ENCODE measurements at regions not wholly inside any gene's neighbourhood (a gene's known extent, or its start where the extent isn't known, plus 50 kb on each side); places are given as distances from the start of the nearest gene placed in this dataset.

- no peak for FAIRE-seq
Measured at GRCh38 chr14:98189062-98189461, 1082.9 kb downstream of the BCL11B start.

DNA sequence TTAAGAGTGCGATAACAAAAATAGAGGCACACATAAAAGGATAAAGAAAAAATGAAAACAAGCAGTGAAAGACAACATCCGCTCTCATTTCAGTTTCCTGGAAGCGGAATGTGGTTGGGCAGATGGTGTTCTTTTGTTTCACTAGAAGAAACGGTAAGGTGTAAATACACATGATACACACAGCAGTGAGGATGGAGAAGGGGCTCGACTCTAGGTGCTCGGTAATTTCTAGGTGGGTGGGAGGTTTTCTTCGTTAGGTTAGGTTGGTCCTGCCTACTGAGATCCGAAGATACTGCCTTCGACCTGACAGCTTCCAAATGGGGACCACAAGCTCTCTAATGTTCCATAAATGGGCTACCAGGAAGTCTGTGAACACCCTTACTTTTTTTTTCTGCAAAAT, 1082.5 kb downstream of the BCL11B start:
- Histone ChIP-seq H3K9me3 (ENCODE audit: control insufficient read depth in 2 of 2, insufficient read depth in 1 of 2, low read depth in 1 of 2, low read length in 1 of 2) (no peaks in the 10 kb centered on the region), H3K4me1 (ENCODE audit: control insufficient read depth in 3 of 3, insufficient read depth in 2 of 3, low read depth in 1 of 3, low read length in 2 of 3) (no peaks in the 10 kb centered on the region), H3K4me3 (ENCODE audit: low read depth in 1 of 3, low read length in 3 of 3) (no peak overlapping the region), H3K36me3 (ENCODE audit: control insufficient read depth in 3 of 3, insufficient read depth in 2 of 3, low read depth in 1 of 3, low read length in 3 of 3) (no peaks in the 10 kb centered on the region), H3K27ac (ENCODE audit: low read depth in 1 of 3, low read length in 2 of 3) (peak overlapping the region in 2 of 3 donors; percentile 51 to 64), H3K27me3 (ENCODE audit: control insufficient read depth in 3 of 3, insufficient read depth in 3 of 3, low read length in 3 of 3) (no peaks in the 10 kb centered on the region)
- DNase-seq (peak in 1 of 2 donors; percentile 69), FAIRE-seq (no peak)
- 64 to 73% (median 71%) methylated on average over 9 of the region's 9 CpGs for WGBS, 3 donors

More at GRCh38 chr14:98189062-98189461, 1082.9 kb downstream of the BCL11B start:
- no peaks in the 10 kb centered on the region for H3K27me3 ChIP-seq (ENCODE audit: control insufficient read depth in 3 of 3, insufficient read depth in 3 of 3, low read length in 3 of 3)
- peak in 1 of 2 donors; percentile 20 for DNase-seq
- no peaks in the 10 kb centered on the region for H3K36me3 ChIP-seq (ENCODE audit: control insufficient read depth in 3 of 3, insufficient read depth in 2 of 3, low read depth in 1 of 3, low read length in 3 of 3)
- WGBS, 3 donors: 65 to 94% (median 86%) methylated on average over 1 of the region's 1 CpG
- H3K4me1 ChIP-seq (ENCODE audit: control insufficient read depth in 3 of 3, insufficient read depth in 2 of 3, low read depth in 1 of 3, low read length in 2 of 3): no peaks in the 10 kb centered on the region
- peak overlapping the region in 2 of 3 donors; percentile 64 to 82 for H3K27ac ChIP-seq (ENCODE audit: low read depth in 1 of 3, low read length in 2 of 3)
- H3K9me3 ChIP-seq (ENCODE audit: control insufficient read depth in 2 of 2, insufficient read depth in 1 of 2, low read depth in 1 of 2, low read length in 1 of 2): no peaks in the 10 kb centered on the region
- no peak overlapping the region for H3K4me3 ChIP-seq (ENCODE audit: low read depth in 1 of 3, low read length in 3 of 3)

- no peak for FAIRE-seq
- Histone ChIP-seq H3K27ac (ENCODE audit: low read depth in 1 of 3, low read length in 2 of 3) (peak overlapping the region in 1 of 3 donors; percentile 86), H3K36me3 (ENCODE audit: control insufficient read depth in 3 of 3, insufficient read depth in 2 of 3, low read depth in 1 of 3, low read length in 3 of 3) (no peaks in the 10 kb centered on the region), H3K9me3 (ENCODE audit: control insufficient read depth in 2 of 2, insufficient read depth in 1 of 2, low read depth in 1 of 2, low read length in 1 of 2) (no peaks in the 10 kb centered on the region), H3K4me3 (ENCODE audit: low read depth in 1 of 3, low read length in 3 of 3) (no peak overlapping the region), H3K4me1 (ENCODE audit: control insufficient read depth in 3 of 3, insufficient read depth in 2 of 3, low read depth in 1 of 3, low read length in 2 of 3) (no peaks in the 10 kb centered on the region), H3K27me3 (ENCODE audit: control insufficient read depth in 3 of 3, insufficient read depth in 3 of 3, low read length in 3 of 3) (no peaks in the 10 kb centered on the region)
- WGBS, 3 donors: 76 to 95% (median 81%) methylated on average over 1 of the region's 1 CpG
- DNase-seq: no peak
Measured at GRCh38 chr14:98189944-98190343, 1082.1 kb downstream of the BCL11B start.

GRCh38 chr14:98192946-98193345, 1079.1 kb downstream of the BCL11B start:
- DNase-seq: no peak
- H3K4me1 ChIP-seq (ENCODE audit: control insufficient read depth in 3 of 3, insufficient read depth in 2 of 3, low read depth in 1 of 3, low read length in 2 of 3): no peaks in the 10 kb centered on the region
- H3K9me3 ChIP-seq (ENCODE audit: control insufficient read depth in 2 of 2, insufficient read depth in 1 of 2, low read depth in 1 of 2, low read length in 1 of 2): no peaks in the 10 kb centered on the region
- H3K4me3 ChIP-seq (ENCODE audit: low read depth in 1 of 3, low read length in 3 of 3): no peak overlapping the region
- WGBS, 3 donors: 83 to 98% (median 92%) methylated on average over 2 of the region's 2 CpGs
- FAIRE-seq: no peak
- no peak overlapping the region for H3K27ac ChIP-seq (ENCODE audit: low read depth in 1 of 3, low read length in 2 of 3)
- H3K27me3 ChIP-seq (ENCODE audit: control insufficient read depth in 3 of 3, insufficient read depth in 3 of 3, low read length in 3 of 3): no peaks in the 10 kb centered on the region
- no peaks in the 10 kb centered on the region for H3K36me3 ChIP-seq (ENCODE audit: control insufficient read depth in 3 of 3, insufficient read depth in 2 of 3, low read depth in 1 of 3, low read length in 3 of 3)

DNA sequence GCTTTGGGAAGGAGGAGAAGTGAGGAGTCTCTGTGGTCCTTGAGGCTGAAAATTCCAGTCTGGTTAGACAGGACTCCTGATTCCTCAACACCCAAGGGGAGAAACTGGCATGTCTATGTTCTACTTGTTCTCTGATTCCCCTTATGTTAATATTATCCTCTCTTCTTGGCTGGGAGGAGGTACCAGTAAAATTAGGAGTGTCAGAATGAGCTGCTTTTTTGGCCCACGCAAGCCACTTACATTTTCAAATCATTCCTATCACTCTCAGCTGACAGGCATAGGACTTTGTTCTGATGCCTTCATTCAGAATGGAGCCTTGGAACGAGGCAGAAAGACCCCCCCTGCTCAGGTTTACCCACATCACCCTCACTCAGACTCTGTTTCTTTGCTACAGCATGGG, 1077.2 kb downstream of the BCL11B start:
- no peaks in the 10 kb centered on the region for H3K4me1 ChIP-seq (ENCODE audit: control insufficient read depth in 3 of 3, insufficient read depth in 2 of 3, low read depth in 1 of 3, low read length in 2 of 3)
- no peak for DNase-seq
- H3K9me3 ChIP-seq (ENCODE audit: control insufficient read depth in 2 of 2, insufficient read depth in 1 of 2, low read depth in 1 of 2, low read length in 1 of 2): no peaks in the 10 kb centered on the region
- 51 to 56% (median 53%) methylated on average over 2 of the region's 2 CpGs for WGBS, 3 donors
- no peak for FAIRE-seq
- H3K27ac ChIP-seq (ENCODE audit: low read depth in 1 of 3, low read length in 2 of 3): no peak overlapping the region
- no peaks in the 10 kb centered on the region for H3K27me3 ChIP-seq (ENCODE audit: control insufficient read depth in 3 of 3, insufficient read depth in 3 of 3, low read length in 3 of 3)
- H3K4me3 ChIP-seq (ENCODE audit: low read depth in 1 of 3, low read length in 3 of 3): no peak overlapping the region
- no peaks in the 10 kb centered on the region for H3K36me3 ChIP-seq (ENCODE audit: control insufficient read depth in 3 of 3, insufficient read depth in 2 of 3, low read depth in 1 of 3, low read length in 3 of 3)

DNA sequence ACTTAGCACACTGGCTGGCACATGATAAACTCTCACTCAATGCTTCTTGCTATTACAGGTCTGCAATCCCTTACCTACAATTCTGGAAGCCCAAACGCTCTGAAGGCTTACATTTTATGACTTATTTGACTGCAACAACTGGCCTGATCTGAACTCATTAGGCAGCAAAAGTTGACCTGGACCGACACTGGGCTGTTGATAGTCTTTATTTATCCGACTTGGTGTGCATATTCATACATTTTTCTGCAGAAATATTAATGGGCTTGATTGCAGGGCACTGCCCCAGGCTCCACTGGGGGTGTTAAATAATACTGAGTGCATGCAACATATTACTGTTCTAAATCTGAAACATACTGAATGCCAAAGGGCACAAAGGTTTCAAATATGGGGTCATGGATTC, 1076.7 kb downstream of the BCL11B start:
- no peak for FAIRE-seq
- no peaks in the 10 kb centered on the region for H3K4me1 ChIP-seq (ENCODE audit: control insufficient read depth in 3 of 3, insufficient read depth in 2 of 3, low read depth in 1 of 3, low read length in 2 of 3)
- no peak overlapping the region for H3K27ac ChIP-seq (ENCODE audit: low read depth in 1 of 3, low read length in 2 of 3)
- WGBS, 3 donors: 52 to 63% (median 60%) methylated on average over 3 of the region's 3 CpGs
- no peaks in the 10 kb centered on the region for H3K9me3 ChIP-seq (ENCODE audit: control insufficient read depth in 2 of 2, insufficient read depth in 1 of 2, low read depth in 1 of 2, low read length in 1 of 2)
- no peaks in the 10 kb centered on the region for H3K36me3 ChIP-seq (ENCODE audit: control insufficient read depth in 3 of 3, insufficient read depth in 2 of 3, low read depth in 1 of 3, low read length in 3 of 3)
- no peaks in the 10 kb centered on the region for H3K27me3 ChIP-seq (ENCODE audit: control insufficient read depth in 3 of 3, insufficient read depth in 3 of 3, low read length in 3 of 3)
- no peak overlapping the region for H3K4me3 ChIP-seq (ENCODE audit: low read depth in 1 of 3, low read length in 3 of 3)
- DNase-seq: no peak

- 33 to 62% (median 56%) methylated on average over 1 of the region's 1 CpG for WGBS, 3 donors
Measured at GRCh38 chr14:98197933-98198332, 1074.1 kb downstream of the BCL11B start.

GRCh38 chr14:98198385-98198784, 1073.6 kb downstream of the BCL11B start:
- Histone ChIP-seq H3K27me3 (ENCODE audit: control insufficient read depth in 3 of 3, insufficient read depth in 3 of 3, low read length in 3 of 3) (no peaks in the 10 kb centered on the region), H3K9me3 (ENCODE audit: control insufficient read depth in 2 of 2, insufficient read depth in 1 of 2, low read depth in 1 of 2, low read length in 1 of 2) (no peaks in the 10 kb centered on the region), H3K36me3 (ENCODE audit: control insufficient read depth in 3 of 3, insufficient read depth in 2 of 3, low read depth in 1 of 3, low read length in 3 of 3) (no peaks in the 10 kb centered on the region), H3K4me1 (ENCODE audit: control insufficient read depth in 3 of 3, insufficient read depth in 2 of 3, low read depth in 1 of 3, low read length in 2 of 3) (no peaks in the 10 kb centered on the region), H3K27ac (ENCODE audit: low read depth in 1 of 3, low read length in 2 of 3) (no peak overlapping the region), H3K4me3 (ENCODE audit: low read depth in 1 of 3, low read length in 3 of 3) (no peak overlapping the region)
- no peak for FAIRE-seq
- 52 to 67% (median 53%) methylated on average over 10 of the region's 10 CpGs for WGBS, 3 donors
- DNase-seq: peak in 1 of 2 donors; percentile 59

More at GRCh38 chr14:98197933-98198332, 1074.1 kb downstream of the BCL11B start:
- Histone ChIP-seq H3K27ac (ENCODE audit: low read depth in 1 of 3, low read length in 2 of 3) (no peak overlapping the region), H3K9me3 (ENCODE audit: control insufficient read depth in 2 of 2, insufficient read depth in 1 of 2, low read depth in 1 of 2, low read length in 1 of 2) (no peaks in the 10 kb centered on the region), H3K27me3 (ENCODE audit: control insufficient read depth in 3 of 3, insufficient read depth in 3 of 3, low read length in 3 of 3) (no peaks in the 10 kb centered on the region), H3K4me1 (ENCODE audit: control insufficient read depth in 3 of 3, insufficient read depth in 2 of 3, low read depth in 1 of 3, low read length in 2 of 3) (no peaks in the 10 kb centered on the region), H3K4me3 (ENCODE audit: low read depth in 1 of 3, low read length in 3 of 3) (no peak overlapping the region), H3K36me3 (ENCODE audit: control insufficient read depth in 3 of 3, insufficient read depth in 2 of 3, low read depth in 1 of 3, low read length in 3 of 3) (no peaks in the 10 kb centered on the region)
- FAIRE-seq: no peak
- DNase-seq: no peak

- DNase-seq: no peak
- WGBS, 3 donors: 80 to 84% (median 83%) methylated on average over 7 of the region's 7 CpGs
- Histone ChIP-seq H3K27me3 (ENCODE audit: control insufficient read depth in 3 of 3, insufficient read depth in 3 of 3, low read length in 3 of 3) (no peaks in the 10 kb centered on the region), H3K4me3 (ENCODE audit: low read depth in 1 of 3, low read length in 3 of 3) (no peak overlapping the region), H3K36me3 (ENCODE audit: control insufficient read depth in 3 of 3, insufficient read depth in 2 of 3, low read depth in 1 of 3, low read length in 3 of 3) (no peaks in the 10 kb centered on the region), H3K27ac (ENCODE audit: low read depth in 1 of 3, low read length in 2 of 3) (no peak overlapping the region), H3K4me1 (ENCODE audit: control insufficient read depth in 3 of 3, insufficient read depth in 2 of 3, low read depth in 1 of 3, low read length in 2 of 3) (no peaks in the 10 kb centered on the region), H3K9me3 (ENCODE audit: control insufficient read depth in 2 of 2, insufficient read depth in 1 of 2, low read depth in 1 of 2, low read length in 1 of 2) (no peaks in the 10 kb centered on the region)
- no peak for FAIRE-seq
Measured at GRCh38 chr14:98200601-98201000, 1071.4 kb downstream of the BCL11B start.
